ENCODE measurements at regions not wholly inside any gene's neighbourhood (a gene's known extent, or its start where the extent isn't known, plus 50 kb on each side); places are given as distances from the start of the nearest gene placed in this dataset.

DNA sequence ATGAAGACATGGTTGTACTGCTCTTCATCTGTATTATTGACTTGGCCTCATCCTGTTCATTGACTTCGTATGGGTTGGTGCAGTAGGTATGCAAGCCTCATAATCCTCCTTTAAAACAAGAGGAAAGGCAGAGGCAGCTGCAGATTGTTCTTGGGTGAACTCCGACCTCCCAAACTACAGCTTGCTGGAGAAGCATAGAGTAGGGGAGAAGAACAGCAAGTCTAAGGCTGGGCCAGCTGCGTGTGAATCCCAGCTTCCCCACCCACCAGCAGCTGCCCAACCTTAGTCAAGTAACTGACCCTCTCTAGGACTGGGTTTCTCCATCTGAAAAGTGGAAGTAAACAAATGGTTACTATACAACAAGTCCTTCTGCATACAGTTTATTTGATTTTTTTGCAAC, 114.5 kb upstream of the WWC1 start:
- Histone ChIP-seq H3K9me3 (ENCODE audit: low read depth) (no peaks in the 10 kb centered on the region), H3K4me1 (ENCODE audit: low read depth) (peaks cover 28% of the 10 kb centered on the region), H3K4me3 (no peak overlapping the region), H3K27ac (no peak overlapping the region), H3K36me3 (no peaks in the 10 kb centered on the region), H3K27me3 (no peaks in the 10 kb centered on the region)
- no peak for DNase-seq (ENCODE audit: low read depth in 1 of 2, low spot score in 1 of 2)
- TF ChIP-seq, protein P1, sequence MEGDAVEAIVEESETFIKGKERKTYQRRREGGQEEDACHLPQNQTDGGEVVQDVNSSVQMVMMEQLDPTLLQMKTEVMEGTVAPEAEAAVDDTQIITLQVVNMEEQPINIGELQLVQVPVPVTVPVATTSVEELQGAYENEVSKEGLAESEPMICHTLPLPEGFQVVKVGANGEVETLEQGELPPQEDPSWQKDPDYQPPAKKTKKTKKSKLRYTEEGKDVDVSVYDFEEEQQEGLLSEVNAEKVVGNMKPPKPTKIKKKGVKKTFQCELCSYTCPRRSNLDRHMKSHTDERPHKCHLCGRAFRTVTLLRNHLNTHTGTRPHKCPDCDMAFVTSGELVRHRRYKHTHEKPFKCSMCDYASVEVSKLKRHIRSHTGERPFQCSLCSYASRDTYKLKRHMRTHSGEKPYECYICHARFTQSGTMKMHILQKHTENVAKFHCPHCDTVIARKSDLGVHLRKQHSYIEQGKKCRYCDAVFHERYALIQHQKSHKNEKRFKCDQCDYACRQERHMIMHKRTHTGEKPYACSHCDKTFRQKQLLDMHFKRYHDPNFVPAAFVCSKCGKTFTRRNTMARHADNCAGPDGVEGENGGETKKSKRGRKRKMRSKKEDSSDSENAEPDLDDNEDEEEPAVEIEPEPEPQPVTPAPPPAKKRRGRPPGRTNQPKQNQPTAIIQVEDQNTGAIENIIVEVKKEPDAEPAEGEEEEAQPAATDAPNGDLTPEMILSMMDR (IDR thresholded peaks at IDR 0.05; ENCODE audit: low read depth, low read length) = no peak

DNA sequence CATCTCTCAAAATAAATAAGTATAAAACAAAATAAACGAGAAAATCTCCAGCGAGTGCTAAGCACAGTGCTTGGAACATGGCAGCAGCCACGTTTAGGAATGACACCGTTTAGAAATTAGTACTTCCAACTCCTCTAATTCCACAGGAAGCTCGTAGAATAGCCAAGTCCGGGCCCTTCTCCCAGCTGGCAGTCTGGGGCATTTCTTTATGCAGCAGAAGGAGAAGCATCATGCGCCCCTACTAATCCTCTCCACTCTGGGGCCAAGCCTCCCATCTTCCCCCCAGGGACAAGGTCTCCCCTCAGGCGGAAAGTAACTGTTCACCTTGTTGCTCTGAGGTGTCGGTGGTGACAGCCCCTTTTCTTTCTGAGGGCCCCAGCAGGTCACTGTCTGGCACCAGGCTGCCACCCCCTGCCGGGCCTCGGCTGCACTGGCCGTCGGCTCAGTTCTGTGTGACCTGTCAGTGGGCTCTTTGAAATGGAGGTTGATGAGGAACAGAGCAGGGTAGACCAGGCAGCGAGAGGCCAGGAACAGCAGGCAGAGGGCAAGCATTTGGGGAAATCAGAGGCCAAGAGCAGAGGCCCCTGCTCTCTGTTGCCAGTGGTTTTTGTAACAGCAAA, 113.5 kb upstream of the WWC1 start:
- Histone ChIP-seq H3K27ac (peak overlapping the region; percentile 87), H3K4me1 (ENCODE audit: low read depth) (peaks cover 22% of the 10 kb centered on the region), H3K27me3 (no peaks in the 10 kb centered on the region), H3K4me3 (no peak overlapping the region), H3K9me3 (ENCODE audit: low read depth) (no peaks in the 10 kb centered on the region), H3K36me3 (no peaks in the 10 kb centered on the region)
- TF ChIP-seq, protein P1 (IDR thresholded peaks at IDR 0.05; ENCODE audit: low read depth, low read length) = no peak
- peak in 1 of 2 donors; percentile 84 for DNase-seq (ENCODE audit: low read depth in 1 of 2, low spot score in 1 of 2)

DNA sequence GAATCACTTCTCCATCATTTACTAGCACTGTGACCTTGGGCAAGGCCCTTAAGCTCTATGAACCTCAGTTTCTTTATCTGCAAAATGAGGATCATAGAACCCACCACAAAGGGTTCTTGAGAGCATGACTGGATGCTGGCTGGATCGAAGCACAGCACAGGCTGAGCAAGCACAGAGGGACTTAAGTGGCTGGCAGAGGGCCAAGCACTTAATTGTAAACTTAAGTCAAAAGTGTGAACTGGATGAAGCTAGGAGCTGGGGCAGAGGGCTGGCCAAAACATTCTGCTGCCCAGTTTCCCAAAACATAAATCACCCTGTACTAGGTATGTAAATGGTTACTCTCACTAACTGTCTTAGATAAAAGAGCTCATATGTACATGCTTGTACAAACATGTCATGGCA, 112.3 kb upstream of the WWC1 start:
- peak overlapping the region; percentile 40 for H3K27ac ChIP-seq
- no peaks in the 10 kb centered on the region for H3K27me3 ChIP-seq
- H3K4me1 ChIP-seq (ENCODE audit: low read depth) = peaks cover 22% of the 10 kb centered on the region
- TF ChIP-seq, protein P1 (IDR thresholded peaks at IDR 0.05; ENCODE audit: low read depth, low read length) = no peak
- no peaks in the 10 kb centered on the region for H3K36me3 ChIP-seq
- no peaks in the 10 kb centered on the region for H3K9me3 ChIP-seq (ENCODE audit: low read depth)
- no peak overlapping the region for H3K4me3 ChIP-seq
- DNase-seq (ENCODE audit: low read depth in 1 of 2, low spot score in 1 of 2) = peak; percentile 5 to 81

DNA sequence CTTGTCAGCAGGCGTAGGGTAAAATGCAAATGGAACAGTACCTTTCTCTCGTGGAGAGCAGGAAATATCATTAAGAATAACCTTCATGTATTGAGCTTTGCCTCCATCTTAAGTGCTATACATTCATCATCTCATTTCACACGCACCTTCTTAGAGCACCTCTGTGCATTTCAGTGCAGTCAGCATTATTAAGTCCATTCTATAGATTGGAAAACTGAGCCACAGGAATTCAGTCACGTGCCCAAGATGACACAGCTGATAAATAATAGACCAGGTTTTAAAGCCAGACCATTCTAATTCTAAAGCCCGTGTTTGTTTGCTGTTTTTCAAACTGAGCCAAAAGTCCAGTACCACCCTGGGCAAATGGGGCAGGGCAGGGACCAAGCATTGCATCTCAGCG, 109.2 kb upstream of the WWC1 start:
- Histone ChIP-seq H3K27me3 (no peaks in the 10 kb centered on the region), H3K4me1 (ENCODE audit: low read depth) (peaks cover 42% of the 10 kb centered on the region), H3K27ac (no peak overlapping the region), H3K9me3 (ENCODE audit: low read depth) (no peaks in the 10 kb centered on the region), H3K4me3 (no peak overlapping the region), H3K36me3 (no peaks in the 10 kb centered on the region)
- TF ChIP-seq, protein P1 (IDR thresholded peaks at IDR 0.05; ENCODE audit: low read depth, low read length) = no peak
- DNase-seq (ENCODE audit: low read depth in 1 of 2, low spot score in 1 of 2) = no peak

DNA sequence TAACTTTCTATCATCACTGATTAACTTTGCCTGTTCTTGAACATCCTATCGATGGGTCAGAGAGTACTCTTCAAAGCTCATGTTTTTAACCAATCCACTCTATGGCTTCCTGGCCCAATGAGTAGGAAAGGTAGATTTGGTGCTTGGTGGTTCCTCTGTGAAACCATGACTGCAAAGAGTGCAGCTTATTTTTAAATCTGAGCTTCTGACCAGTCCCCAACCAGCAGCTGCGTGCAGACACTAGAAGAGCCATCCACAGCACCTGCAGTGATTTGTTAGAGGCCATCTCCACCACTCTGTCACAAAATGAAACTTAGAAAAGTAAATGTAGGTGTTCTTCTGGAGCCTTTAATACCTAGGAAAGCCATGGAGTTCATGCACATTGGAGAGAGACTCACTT, 107.3 kb upstream of the WWC1 start:
- H3K4me3 ChIP-seq = no peak overlapping the region
- H3K27me3 ChIP-seq = no peaks in the 10 kb centered on the region
- H3K36me3 ChIP-seq = no peaks in the 10 kb centered on the region
- DNase-seq (ENCODE audit: low read depth in 1 of 2, low spot score in 1 of 2) = no peak
- H3K27ac ChIP-seq = no peak overlapping the region
- TF ChIP-seq, protein P1 (IDR thresholded peaks at IDR 0.05; ENCODE audit: low read depth, low read length) = no peak
- peaks cover 37% of the 10 kb centered on the region for H3K4me1 ChIP-seq (ENCODE audit: low read depth)
- no peaks in the 10 kb centered on the region for H3K9me3 ChIP-seq (ENCODE audit: low read depth)

Data from cardiac muscle cell (in vitro differentiated cells and primary cell).